DMS 273 (cell line): ENCODE measurements at regions not wholly inside any gene's neighbourhood (a gene's known extent, or its start where the extent isn't known, plus 50 kb on each side); places are given as distances from the start of the nearest gene placed in this dataset.

ENCODE experiments used
- DNase-seq: peaks from one replicate; lab custom pipeline; 2025; ENCODE audit not compliant: unreplicated experiment; lab: John Stamatoyannopoulos, UW

GRCh38 chr10:35922876-35923600 lies 280.9 kb upstream of the FZD8 start:
- DNase-seq: peak; percentile 44

GRCh38 chr10:35921866-35922350 lies 279.8 kb upstream of the FZD8 start:
- no peak for DNase-seq

GRCh38 chr10:35916791-35917190 lies 274.7 kb upstream of the FZD8 start:
- DNase-seq: no peak

GRCh38 chr10:35913628-35914027 lies 271.5 kb upstream of the FZD8 start:
- DNase-seq: no peak

GRCh38 chr10:35912615-35913569 lies 270.8 kb upstream of the FZD8 start:
- DNase-seq: peak; percentile 57

DNA sequence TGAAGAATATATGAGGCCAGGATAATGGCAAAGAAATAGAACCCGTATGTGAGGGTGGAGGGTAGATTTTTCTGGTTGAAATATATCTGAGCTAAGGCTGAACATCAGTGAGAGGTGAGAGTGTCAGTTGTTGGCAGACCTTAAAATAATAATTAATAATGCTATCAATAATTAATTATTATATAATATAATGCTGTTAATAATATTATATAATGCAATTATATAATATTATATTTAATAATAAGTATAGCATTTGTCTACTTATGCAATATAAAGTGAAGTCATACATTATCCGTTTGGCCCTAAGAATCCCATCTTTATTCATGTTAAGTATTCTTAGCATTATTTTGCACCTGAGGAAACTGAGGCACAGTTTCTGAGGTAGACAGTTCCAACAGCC lies 269.9 kb upstream of the FZD8 start:
- DNase-seq: no peak

DNA sequence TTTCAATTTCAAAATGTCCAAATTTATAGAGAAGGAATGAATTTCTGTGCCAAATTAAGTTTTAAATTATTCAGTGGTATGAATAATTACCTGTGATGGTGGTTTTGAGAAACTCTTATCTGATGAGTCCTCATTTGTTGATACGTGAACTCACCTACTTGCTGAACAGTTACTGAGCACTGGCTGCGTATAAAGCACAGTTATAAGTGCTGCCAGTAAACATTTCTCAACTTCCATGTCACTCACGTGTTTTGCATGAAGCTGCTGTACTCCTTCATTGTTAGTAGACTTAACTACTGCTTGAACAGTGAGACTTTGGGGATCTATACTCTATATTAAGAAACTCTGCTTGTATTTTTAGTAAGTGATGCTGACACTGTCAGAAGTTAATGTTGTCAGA lies 269.1 kb upstream of the FZD8 start:
- DNase-seq: no peak

GRCh38 chr10:35910234-35910633 lies 268.1 kb upstream of the FZD8 start:
- DNase-seq: no peak

GRCh38 chr10:35909121-35909720 lies 267.1 kb upstream of the FZD8 start:
- no peak for DNase-seq

- no peak for DNase-seq
These were observed 266.4 kb upstream of the FZD8 start for GRCh38 chr10:35908451-35908850.

- no peak for DNase-seq
These were observed 265.5 kb upstream of the FZD8 start for GRCh38 chr10:35907548-35907947.

- DNase-seq: no peak
These were observed 264.1 kb upstream of the FZD8 start for GRCh38 chr10:35906155-35906554.

- no peak for DNase-seq
These were observed 260.9 kb upstream of the FZD8 start for GRCh38 chr10:35903021-35903420.

DNA sequence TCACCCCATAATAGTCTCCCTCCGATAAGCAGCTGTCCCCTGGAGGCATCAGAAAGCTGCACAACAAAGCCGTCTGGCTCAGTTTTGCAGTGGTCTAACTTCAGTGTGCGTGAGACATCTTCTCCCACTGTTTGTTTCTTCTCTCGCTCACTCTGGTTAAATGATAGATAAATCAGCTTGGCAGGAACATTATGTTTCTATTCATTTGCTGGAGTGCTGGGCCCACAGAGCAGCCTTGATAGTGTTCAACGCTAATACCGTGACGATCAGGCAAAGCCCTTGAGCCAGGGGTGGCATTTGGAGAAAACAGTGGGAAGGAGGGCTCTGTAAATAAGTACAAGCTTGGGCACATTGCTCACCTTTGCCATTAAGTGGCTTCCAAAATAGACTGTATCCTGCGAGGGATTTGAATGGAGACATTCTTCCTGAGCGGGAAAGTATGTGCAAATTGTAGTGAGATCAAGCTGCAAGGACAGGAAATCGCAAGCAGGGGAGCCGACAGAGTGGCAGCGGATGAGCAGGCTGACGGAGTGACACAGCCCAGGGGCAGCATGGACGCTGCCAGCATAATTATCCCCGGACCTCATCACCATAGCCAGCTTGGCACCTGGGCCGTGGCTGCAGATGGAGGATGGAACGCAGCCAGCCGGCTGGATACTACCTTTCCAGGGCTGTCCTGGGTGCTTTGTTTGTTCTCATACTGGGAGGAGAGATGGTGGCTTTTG lies 256.8 kb upstream of the FZD8 start:
- DNase-seq: peak; percentile 32

- no peak for DNase-seq
These were observed 253.9 kb upstream of the FZD8 start for GRCh38 chr10:35896001-35896400.

- no peak for DNase-seq
These were observed 253.2 kb upstream of the FZD8 start for GRCh38 chr10:35895331-35895730.

DNA sequence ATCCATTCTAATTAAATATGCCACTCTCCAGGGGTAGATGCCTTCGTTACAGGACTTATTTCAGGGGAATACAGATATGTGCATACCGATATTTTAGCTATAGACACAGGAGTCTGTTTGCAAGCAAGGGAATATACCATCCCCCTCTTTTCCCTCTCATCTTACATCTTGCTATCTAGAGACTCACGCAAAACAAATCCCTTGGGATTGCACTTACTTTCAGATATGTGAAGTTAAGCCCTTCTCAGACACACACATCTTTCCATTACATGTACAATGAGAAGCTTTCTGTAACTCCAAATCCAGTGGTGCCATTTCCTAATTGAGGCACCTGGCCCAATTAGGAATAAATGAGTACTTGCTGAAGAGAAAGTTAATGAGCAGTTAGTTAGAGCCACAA lies 250.4 kb upstream of the FZD8 start:
- DNase-seq: no peak

GRCh38 chr10:35890676-35891495 lies 248.8 kb upstream of the FZD8 start:
- DNase-seq: no peak

DNA sequence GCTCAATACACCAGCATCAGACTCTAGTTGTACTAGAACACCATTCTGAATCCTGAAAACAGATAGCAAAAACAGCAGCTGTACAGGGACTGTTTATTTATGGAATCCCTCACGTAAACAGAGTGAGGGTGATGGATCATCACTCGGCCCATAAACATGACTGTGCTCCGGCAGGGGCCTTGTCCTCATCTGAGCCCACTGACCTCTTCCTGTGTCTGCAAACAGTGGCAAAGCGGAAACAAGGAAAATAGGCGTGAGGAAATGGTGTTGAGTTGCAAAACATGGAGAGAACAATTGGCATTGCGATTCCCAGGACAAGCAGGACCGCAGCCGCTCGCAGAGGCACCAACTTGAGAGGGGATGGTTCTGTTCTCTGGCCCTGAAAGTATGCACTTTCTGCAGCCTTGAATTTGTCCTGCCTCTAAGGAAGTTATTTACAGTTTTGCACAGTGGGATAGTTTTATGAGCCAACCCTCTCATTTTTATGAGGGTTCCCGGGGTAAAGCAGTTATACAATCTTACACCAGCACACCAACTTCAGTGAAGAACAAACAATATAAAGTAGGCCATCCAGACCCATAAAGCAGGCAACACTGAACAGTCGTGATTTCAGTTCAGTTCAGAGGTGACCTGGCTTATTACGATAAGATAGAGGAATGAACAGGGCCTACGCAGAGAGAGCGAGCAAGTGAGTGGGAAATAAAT lies 248.0 kb upstream of the FZD8 start:
- DNase-seq: no peak

DNA sequence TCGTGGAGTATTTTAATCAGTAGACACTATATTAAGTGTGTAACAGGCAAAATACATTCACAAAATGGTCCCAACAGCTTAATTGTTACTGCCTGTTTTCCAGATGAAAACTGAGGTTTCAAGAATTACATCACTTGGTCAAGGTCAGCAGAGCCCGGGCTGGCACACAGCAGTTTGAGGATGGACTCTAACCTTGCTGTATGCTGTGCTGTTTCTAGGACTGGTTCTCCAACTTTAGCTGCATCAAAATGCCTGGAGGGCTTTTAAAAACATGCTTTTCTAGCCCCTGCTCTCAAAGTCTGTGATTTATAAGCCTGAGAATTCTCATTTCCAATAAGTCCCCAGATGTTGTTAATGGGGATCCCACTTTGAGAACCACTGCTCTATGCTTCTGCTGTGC lies 247.1 kb upstream of the FZD8 start:
- DNase-seq: no peak
